HG02970 (cell line): ENCODE measurements at regions not wholly inside any gene's neighbourhood (a gene's known extent, or its start where the extent isn't known, plus 50 kb on each side); places are given as distances from the start of the nearest gene placed in this dataset.

Experiments
- ATAC-seq: cut with Tn5 transposase; IDR thresholded peaks from one replicate; pipeline ENCODE4 v1.9.1; 2021; ENCODE audit warnings: mild to moderate bottlenecking, moderate library complexity, moderate number of reproducible peaks; ENCODE audit not compliant: unreplicated experiment, low FRiP score

DNA sequence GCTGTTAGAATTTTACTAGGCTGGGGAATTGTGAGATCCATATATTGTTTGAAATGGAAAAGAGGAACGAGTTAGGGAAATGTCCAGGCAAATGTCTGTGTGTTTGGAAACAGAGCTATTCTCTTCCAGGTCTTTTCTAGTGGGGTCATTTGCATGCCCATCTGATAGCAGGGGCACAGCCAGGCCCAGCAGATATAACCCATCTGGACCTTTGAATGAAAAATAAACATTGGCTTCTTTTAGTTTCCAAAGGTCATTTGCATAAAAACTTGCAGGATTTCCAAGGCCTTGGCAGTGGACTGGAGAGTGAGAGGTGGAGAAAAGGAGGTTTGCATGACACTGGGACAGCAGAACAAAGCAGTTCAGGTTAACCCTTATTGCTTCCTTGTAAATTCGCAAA lies 188.0 kb upstream of the GPR26 start:
- no peak for ATAC-seq

DNA sequence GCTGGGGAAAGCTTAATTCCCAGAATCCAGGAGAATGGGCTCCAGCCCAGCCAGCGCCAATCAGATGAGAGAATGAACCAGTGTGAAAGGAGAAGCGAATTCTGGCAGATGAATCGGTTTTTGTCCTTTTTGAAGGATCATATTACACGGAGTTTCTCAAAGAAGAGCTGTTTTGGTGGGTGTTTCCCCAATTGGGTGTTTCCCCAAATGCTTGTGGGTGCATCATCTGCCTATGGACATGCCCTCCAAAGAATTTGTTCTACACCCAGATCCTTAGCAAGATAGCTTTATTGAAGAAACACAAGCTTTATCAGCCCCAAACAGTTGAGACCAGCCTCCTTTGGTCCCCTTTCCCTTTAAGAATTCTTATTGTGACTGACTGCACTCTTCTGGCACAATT lies 186.5 kb upstream of the GPR26 start:
- no peak for ATAC-seq

DNA sequence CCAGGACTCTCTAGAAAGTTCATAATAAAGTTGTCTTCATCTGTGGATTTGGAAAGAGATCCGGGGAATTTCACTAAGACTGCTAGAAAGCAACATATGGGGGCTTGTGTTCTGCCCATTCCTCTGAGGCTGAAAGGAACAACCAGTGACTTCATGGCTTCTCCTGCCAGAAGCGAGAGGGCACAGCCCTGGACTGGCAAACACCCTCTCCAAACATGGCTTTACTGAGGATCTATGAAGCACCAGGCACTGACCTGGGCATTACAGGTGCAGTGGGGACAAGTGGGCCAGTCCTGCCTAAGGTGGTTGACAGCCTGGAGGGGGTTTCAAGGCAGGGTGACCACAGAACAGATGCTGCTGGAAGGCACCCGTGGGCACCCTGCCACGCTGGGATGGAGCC lies 185.8 kb upstream of the GPR26 start:
- ATAC-seq: no peak

DNA sequence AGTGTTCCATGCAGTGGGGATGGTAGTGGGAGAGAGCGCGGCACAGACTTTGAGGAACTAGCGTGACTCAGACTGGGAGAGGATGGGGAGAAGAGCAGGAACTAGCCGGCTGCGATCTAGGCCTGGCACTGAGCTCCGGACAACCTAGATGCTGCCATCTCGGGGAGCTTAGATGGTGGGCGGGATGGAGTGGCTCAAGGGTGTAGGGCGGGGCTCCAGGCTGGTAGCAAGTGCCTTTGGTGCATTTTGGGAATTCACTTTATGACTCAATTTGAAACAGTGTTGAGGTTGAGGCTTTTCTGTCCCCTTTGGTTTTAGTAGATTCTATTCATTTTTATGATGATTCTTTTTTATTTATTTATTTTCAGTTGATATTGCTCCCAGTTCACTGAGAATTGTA lies 185.3 kb upstream of the GPR26 start:
- no peak for ATAC-seq

DNA sequence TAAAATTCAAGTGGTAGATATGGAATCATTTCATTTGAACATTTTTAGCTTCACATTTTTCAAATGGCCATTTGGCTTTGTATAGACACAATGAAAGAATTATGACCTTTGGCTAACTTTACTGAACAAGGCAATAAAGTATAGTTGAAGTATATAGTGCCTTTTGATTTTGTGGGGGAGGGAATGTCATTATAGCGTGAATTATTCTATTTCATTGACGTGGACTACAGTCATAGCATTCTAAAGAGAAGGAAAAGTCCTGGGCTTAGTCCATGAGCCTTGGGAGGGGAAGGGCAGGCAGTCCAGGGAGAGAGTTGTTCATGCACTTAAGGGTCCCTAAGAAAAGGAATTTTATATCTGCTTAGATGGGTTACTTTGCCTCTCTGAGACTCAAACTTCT lies 181.4 kb upstream of the GPR26 start:
- no peak for ATAC-seq

DNA sequence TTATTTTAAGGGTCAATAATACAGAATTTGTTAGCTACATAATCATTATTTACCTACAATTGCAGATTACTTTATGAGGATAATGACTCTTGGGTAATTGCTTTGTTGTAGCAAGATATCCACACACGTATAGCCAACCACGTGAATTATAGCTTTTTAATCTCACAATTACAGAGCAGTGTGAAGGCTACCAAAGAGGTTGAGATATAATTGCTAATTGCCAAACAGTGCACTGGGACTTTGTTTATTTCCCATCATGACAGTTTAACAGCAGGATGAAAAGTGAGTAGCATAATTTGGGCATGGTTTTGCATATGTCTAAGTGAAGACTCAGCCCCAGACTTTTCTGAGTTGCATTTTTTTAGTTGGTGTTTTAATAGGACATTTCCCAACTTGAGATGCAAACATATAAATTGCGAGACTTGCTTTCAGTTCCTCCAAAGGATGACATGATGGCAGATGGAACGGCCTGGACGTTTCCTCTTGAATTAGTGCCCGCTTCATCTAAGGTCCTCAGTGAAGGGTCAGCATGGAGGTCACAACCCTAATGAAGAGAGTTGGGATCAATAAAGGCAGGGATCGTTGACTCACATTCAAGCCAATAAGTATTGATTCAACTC lies 180.7 kb upstream of the GPR26 start:
- ATAC-seq: no peak

DNA sequence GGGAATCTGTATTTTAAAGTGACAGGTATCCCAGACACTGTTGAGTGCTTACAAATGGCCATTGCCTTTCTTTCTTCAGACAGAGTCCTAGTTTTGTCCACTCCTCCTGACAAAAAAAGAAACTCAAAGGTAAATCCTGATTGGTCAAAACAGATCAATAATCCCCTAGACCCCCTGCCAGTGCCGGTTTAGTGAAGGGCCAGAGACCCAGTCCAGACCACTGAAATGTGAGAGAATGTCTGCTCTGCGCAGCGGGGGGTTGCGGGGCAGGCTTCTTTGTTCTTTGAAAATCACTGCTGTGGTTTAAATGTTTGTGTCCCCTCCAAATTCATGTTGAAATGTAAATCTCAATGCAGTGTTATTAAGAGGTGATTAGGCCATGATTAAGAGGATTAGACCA lies 177.7 kb upstream of the GPR26 start:
- no peak for ATAC-seq

DNA sequence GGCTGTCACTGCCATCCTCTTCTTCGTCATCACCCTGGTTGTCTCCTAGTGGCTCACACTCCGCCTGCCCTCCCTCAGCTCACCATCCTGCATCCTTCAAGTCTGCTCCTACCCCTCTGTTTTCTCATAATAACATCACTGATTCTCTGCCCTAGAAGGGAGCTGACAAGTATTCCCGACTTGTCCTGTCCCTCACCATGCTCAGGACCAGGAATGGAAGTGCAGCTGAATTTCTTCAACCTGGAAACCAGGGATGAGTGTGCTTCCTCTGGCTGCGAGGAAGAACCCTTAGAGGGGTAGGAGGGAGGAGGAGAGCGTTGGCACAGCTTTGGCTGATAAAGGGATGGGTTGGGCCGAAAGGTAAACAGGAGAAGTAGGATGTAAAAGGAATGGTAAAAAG lies 174.8 kb upstream of the GPR26 start:
- ATAC-seq: no peak

DNA sequence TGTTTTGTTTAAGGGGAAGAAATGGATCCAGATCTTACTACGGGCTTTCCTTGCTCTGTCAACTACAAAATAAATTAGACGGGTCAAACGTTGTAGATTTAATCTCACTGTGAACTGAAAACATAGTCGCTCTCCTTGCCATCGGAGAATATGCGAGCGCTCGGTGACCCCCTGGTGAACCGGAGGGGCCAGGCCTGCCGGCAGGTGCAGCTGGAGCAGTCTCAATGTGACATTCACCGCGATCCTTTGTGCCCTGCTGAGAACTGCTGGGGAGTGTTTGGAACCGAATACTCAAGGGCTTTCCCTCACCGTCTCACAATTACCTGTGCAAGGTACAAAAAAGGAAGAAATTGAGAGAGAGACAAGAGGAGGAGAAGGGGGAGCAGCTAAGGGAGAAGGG lies 174.1 kb upstream of the GPR26 start:
- ATAC-seq: no peak

DNA sequence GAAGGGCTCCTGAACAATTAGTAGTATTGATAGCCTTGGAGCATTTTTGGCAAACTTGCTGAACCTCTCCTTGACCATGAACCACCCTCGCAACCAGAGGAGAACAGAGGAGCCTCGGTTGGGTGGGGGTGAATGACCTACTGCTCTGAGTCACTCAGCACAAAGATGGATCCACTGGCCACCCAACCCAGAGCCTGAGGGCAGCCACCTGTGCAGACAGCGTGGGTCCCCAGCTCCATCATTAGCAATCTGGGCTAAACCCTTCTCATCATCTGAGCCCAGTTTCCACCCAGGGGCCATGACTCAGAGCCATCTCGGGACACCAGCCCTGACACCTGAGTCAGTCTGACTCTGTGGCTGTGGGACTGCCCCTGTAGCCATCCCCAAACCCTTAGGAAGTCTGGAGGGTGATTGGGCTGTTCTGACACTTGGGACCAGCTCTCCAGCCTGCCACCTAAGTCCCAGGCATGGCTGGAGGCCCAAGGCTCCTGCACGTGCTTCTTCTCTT lies 171.8 kb upstream of the GPR26 start:
- ATAC-seq: no peak

DNA sequence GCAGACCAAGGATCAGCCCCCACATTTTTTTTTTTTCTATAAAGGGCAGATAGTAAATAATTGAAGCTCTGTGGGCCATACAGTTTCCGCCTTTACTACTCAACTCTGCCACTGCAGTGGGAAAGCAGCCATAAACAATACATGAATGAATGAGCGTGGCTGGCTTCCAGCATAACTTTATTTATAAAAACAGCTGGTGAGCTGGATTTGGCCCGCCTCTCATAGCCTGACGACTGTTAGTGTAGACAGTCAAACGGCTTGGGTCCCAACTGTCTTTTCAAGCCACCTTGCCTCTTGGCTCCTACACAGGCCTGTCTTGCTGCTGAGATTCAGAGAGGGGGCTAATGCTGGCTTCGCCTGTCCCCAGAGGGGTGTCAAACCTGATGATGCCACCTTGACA lies 169.8 kb upstream of the GPR26 start:
- no peak for ATAC-seq

DNA sequence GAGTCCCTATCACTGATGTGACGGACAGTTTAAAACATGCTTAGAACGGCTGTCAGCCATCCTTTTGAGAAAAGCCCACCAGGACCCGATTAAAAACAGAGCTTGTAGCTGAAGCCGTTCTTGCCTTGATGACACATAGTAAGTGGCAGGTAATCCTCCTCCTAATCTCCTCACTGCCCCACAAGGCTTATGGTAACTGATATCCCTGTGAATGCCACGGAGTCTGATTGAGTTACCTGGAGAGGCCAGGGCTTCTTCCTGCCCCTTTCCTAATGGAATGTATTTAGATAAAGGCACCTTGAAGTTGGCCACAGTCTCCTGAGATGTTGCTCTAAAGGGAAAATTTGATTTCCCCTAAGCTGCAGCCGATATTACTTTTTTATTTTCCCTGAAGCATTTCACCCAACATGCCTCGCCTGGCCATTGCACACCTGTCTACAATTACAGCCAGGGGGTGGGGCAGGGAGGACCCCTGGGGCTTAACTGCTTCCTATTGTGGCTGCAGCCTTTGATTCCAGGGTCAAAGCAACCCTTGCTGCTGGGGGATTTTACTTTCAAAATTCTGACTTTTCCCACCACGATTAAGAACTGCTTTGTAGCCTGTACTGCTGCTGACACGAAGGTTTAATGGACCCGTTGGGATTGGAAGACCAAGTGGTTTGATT lies 169.0 kb upstream of the GPR26 start:
- ATAC-seq: no peak

DNA sequence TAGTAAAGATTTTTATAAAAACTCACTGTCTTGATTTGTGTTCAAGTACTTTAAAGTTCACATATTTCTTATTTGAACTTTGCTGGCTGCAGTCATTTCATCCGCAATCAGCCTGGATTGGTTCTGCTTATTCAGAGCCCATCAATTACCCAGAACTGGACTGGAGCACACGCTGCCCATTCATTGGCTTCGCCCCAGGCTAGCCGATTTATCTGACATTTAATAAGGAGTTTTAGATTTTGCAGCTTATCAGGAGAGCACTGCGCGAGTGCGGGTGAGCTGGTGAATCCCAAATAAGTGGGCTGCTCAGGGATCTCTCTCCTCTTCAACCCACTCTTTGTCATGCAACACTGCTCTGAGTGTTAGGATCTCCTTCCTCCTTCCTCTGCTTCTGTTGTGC lies 166.0 kb upstream of the GPR26 start:
- no peak for ATAC-seq

DNA sequence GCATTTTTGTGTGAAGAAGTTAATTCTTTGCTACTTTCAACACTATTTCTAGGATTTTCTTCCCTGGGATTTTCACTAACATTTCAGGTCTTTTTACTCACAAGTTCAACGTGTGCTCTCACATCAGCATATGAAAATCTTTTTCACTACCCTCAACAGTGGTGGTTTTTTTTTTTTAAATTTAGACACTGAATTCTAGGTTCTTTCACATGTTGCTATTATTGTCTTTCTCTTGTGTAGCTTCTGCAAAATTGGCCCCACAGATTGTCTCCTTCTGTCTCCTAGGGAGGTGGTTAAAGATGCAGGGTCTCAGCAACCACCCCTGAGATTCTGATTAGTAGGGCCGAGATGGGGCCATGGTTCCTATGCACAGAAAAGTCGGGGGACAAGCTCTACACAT lies 165.0 kb upstream of the GPR26 start:
- no peak for ATAC-seq

DNA sequence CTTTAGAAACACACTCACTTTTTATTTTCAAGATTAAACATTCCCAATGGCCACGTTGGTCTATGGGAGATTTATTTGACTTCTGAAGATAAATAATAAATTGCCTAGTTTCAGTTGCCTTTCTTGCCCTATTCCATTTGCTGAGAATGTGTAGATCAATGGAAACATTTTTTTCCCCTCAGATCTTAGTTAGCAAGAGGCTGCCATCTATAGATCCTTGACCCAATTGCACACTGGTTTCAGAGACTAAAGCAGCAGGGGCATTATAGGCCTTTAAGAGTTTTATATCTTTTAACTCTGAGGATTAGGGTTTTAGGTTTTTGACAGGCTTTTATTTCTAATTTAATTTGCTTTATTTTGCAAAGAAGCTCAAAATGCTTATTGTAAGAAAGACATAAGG lies 163.2 kb upstream of the GPR26 start:
- ATAC-seq: no peak

DNA sequence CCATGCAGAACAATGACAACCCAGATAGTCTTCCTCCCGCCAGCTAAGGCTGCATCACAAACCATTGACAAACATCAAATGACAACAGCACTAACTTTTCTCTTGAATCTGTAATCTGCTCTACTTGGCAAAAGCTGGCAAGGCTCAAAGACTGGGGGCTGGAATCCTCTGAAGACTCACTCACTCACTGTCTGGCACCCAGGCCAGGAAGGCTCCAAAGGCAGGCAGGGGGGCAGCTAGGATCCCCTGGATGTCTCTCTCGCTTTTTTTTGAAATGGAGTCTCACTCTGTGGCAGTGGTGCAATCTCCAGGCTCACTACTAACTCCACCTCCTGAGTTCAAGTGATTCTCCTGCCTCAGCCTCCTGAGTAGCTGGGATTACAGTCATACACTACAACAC lies 159.7 kb upstream of the GPR26 start:
- ATAC-seq: no peak

DNA sequence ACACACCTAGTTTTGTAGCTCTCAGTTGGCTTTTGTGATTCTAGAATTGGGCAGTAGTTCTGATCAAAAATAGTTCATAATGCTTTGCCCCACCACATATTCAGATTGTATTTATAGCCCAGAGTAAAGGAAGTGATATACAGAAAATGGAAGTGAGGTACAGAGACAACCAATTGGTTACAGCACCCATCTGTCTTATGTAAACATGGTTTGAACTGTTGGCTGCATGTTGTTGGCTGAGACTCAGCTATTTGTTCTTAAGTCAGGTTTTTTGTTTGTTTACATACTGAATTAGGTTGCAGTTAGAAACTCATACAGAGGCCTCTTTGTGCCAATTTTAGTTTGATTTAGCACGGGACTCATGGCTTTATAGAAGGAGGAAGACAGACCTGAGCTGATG lies 158.9 kb upstream of the GPR26 start:
- no peak for ATAC-seq

DNA sequence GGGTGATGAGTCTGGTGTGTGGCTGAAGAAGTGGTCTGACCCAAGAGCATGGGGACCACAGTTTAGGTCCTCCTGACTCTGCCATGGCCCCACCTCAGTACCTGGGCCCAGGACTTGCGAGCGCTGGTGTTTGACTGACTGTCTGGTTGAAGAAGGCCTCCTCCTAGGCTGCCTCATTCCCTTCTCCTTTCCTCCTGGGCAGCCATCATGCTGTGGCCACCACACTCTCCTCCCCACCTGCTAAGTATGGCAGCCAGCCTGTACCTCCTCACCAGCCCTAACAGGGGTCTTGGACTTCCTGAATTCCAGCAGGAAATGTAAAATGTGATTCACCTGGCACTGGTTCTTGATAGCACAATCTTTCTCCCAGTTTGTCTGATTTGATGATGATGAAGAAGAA lies 156.8 kb upstream of the GPR26 start:
- ATAC-seq: no peak

DNA sequence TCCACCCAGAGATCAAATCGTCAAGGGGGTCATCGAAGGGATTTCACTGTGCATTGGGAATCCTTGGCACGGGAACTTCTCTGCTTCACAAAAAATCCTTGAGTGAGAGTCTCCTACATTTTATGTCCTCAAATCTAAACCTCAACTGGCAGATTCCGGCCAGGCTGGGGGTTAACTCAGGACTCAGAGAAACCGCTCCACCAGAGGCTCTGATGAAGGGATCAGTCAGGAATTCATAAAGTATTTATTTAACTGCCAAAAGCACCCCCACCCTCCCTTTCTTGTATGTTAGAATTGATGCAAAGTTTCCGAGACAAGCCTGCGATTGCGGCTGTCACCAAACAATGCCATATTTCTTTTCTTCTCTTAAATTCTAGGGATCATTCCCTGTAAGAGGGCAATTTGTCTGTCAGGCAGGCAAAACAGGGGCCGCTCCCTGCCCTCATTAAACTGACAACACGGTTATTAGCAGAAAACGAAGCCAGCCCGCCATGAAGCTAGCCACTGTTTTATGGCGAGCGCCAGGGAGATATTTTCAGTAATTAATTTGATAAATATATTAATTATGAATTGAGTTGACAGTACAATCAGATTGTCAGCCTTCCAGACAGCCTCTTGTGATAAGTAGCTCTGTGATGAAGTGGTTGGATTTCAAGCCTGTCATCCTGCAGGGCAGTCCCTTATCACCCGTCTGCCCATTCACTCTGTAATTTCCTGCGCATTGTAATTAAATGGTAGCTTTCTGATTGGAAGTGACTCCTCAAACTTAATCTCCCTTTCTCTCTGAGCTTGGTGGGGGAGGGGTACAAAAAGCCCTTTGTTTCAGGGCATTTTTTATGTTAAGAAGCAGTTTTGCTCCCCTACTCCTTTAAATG lies 153.0 kb upstream of the GPR26 start:
- ATAC-seq: no peak

DNA sequence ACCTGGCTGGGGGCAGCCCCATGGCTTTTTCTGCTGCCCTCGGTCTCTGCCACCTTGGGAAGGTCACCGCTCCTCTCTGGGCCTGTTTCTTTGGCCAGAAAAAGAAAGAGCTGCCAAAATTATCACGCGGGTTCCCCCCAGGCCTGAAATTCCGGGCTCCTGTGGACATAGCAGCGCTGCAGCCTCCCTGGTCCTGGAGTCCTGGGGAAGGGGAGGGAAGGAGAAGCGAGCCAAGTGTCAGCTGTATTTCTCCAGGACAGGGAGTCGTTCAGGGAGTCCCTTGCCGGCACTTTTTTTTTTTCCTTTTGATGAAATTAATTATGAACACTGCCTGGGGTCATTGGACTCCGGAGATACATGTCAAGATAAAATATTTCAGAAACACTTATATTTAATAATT lies 152.3 kb upstream of the GPR26 start:
- ATAC-seq: no peak

DNA sequence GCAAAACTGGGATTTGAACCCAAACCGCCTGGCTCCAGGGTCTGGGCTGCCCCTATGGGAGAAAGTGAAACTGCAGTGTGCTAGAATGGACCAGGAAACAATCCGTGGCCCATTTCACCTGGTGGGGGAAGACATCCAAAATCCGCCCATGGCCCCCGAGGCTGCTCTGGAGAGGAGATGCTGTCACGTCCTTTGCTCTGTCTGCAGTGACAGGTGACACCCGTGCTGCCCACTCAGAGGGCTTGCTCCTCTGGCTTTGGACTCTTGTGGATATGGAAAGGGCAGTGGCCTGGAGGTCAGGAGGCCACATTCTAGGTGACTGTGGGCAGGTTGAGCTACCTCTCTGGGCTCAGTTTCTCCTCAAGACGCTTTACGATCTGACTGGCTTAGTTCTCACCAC lies 151.2 kb upstream of the GPR26 start:
- no peak for ATAC-seq

DNA sequence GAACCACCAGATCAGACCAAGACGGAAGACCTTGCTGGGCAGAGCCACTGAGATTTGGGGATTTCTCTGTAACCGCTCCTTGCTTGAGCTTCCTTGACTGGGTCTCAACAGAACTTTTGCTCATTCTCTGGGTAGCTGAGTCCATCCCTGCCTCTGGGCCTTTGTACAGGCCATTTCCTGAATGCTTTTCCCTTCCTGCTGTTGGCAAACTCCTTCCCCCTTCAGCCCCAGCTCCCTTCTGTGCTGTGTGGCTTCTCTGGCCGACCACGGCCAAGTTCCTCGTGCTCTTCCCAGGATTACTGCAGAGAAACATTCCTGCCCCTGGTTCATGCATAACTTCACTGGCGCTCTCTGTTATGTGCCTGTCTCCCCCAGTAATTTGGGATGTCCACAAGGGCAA lies 150.5 kb upstream of the GPR26 start:
- ATAC-seq: no peak
